NCI-H69 (cell line): ENCODE measurements at regions not wholly inside any gene's neighbourhood (a gene's known extent, or its start where the extent isn't known, plus 50 kb on each side); places are given as distances from the start of the nearest gene placed in this dataset.

Experiments used
- DNase-seq: peaks from one replicate; lab custom pipeline; 2025; lab: John Stamatoyannopoulos, UW

DNA sequence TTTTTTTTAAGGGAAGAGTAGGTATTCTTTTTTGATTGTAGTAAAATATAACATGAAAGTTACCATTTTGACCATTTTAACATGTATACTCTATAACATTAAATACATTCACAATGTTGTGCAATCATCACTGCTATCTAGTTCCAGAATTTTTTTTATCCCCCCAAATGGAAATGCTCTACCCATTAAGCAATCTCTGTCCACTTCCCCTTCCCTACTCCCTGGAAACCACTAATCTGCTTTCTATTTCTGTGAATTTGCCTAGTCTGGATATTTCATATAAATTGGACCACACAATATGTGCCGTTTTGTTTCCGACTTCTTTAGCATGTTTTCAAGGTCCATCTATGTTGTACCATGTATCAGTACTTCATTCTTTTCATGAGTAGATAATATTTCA is 429.5 kb downstream of the TLE1 start:
- no peak for DNase-seq

DNA sequence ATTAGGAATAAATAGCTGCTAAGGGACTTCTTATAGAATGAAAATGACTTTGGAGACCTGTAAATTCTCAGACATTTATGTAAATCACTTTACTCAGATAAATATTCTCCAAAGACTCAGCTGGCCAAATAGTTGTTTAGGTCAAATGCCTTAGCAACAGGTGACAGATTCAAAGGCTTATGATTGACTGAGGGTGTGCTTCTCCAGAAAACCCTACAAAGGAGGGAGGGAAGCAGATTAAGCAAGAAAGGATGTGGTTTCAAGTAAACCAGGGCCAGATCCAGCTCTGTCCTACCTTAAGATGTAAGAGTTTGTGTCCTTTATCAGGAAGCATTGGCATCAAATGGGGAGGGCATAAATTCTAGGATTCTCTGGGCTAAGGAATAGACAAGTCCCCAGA is 433.0 kb downstream of the TLE1 start:
- no peak for DNase-seq

DNA sequence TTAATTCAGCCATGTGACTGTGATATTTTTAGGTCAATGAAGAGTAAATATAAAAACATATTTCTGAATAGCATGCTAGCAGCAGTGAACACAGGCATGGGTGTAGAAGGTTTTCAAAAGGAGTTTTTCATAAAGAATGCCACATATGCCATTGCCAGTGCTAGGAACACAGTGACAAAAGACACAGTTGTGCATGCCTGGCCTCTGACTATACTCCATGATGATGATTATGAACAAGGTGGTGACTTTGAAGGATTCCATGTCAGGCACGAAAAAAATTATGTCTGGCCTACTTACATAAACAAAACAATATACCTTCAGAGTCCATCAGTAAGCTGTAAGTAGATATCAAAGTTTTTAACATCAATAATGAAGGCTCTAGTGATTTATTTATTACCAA is 438.7 kb downstream of the TLE1 start:
- DNase-seq: no peak

DNA sequence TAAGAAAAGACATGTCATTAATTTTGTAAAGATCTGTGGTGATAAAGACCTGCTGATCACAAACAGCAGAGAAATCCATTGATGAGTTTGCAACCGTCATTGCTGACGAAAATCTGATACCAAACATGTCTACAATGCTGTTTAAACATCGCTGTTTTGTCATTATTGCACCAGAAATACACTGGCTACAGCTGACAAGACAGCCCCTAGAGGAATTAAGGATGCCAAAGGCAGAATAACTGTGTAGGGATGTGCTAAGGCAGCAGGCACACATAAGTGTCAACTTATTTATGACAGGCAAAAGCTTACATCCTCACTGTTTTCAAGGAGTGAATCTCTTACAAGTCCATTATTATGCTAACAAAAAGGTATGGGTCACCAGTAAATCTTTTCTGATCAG is 439.3 kb downstream of the TLE1 start:
- DNase-seq: no peak

DNA sequence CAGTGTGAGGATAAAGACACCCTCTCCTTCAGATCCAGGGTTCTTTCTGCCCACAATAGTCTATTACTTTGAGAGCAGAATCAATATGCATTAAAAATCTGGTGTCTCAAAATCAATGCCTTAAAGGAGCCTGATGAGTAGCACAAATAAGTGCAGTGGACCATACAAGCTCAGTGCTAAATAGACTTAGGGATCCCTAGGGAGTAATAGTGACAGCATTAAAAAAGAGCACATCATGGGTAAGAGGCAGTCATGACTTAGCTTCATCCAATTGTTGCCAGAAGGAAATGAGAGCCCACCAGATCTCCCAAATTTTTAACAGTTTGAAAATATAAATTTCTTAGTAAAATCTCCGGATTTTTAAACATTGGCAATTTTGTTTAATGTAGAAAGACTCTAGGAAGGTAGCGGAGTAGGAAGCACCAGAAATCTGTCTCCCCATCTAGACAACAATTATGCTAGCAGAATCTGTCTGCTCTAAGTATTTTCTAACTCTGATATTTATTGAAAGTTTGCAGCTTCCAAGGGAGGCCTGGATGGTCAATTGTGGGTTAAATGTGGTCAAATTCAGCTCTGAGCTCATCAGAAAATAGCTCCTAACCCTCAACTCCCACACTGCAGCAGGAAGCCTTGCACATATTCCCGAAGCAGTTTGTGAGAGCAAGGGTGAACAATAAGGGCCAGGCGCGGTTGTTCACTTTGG is 443.9 kb downstream of the TLE1 start:
- DNase-seq: no peak

DNA sequence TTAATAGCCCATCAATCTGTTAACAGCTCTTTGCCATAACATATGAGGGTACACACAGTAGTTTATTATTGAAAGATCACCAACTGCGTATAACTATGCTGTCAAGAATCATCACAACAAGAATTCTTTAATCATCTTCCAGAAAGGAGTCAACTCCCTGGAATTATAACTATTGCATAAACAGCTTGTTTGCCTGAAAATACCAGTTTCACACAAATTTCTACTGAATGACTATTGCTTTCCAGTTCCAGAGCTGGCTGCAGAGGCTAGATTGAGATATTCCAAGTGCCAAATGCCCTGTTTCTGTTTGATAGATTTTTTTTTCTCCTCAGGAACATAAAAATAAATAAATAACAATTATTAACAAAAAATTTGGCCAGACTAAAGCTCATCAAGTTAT is 444.7 kb downstream of the TLE1 start:
- no peak for DNase-seq

DNA sequence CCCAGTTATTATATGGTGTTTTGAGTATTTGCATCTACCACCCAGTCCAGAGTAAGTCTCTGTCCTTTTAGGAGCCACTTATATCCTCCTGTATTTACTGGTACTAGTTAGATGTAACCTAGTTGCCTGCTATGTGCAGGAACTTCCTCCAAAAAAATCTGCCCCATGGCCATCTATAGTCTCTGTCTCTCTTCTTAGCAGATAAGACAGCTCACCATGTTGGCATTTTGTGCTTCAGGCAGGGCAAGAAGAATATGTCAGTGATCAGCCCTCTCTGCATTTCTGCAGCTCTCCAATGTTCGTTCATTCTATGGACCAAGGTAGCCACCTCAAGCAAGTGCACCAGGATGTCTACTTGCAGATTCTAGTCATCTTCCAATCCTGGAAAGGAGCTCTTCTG is 446.5 kb downstream of the TLE1 start:
- DNase-seq: no peak

DNA sequence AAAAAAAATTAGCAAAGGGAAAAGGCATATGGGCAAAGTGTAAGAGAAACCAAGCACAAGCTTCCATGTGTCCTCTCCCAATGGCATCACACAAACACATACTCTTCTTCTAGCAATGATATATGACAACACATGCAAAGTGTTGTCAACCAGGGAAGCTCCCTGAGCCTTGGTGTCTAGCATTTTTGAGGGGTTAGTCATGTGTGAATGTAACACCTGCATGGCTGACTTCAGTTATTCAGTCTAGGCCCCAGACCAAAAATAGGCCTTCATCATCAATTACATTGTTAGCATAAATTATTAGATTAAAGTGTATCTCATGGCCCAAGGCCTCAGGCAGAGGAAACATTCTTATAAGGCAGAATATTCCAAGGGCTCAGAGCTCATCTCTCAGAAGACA is 450.0 kb downstream of the TLE1 start:
- no peak for DNase-seq

DNA sequence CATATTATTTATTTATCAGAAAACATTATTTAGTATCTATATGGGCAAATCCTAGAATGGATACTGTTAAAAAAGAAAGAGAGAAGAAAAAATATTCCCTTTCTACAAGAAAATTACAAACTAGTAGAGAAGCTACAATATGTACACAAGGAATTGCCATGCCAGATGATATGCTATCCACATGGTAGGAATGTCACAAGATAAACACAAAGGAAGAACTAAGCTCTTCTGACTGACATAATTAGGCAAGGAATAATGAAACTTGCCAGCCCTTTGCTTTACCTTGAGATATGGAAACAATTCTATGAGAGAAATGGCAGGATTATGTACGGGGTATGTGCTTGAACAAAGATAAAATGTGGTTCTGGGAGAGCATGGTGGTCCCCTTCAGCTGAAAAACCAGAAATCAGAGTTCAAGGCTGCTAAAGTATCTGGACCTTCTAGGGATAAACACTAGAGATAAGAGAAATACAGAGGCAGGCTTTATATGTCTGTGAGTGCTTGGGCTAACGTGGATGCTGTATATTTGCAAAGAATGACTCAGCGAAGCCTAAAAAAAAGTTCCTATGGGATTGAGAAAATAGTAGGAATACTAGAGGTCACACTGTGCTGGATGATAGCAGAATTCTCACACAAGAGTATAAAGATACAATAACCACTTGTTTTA is 451.6 kb downstream of the TLE1 start:
- no peak for DNase-seq

DNA sequence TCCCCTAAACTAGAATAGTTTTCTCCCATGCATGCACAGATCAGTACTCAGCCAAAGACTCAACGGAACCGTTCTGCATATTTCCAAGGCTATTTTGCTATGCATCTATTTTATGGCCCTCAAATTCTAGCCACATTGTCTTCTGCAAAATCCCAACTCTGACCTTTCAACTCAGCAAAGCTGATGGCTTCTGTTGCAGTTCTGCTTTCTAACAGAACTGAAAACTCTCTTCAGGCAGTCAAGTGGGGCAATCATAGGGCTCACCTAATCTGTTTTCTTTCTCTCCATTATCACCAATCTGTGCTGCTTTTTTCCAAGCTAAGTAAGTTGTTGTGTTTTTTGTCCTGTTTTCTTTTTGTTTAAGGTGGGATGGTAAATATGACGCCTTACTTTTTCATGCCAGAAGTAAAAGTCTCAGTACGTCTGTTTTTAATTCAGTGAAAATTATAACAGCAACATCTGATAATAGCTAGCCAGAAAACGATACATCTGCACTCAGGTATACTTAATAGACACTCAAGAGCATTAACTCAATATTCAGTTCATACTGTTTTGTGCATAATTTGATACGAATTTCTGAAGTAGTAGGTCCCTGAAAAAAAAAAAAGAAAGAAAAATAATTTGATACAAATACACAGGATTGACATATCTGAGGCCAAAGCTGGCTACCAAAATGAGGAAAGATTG is 454.3 kb downstream of the TLE1 start:
- no peak for DNase-seq

DNA sequence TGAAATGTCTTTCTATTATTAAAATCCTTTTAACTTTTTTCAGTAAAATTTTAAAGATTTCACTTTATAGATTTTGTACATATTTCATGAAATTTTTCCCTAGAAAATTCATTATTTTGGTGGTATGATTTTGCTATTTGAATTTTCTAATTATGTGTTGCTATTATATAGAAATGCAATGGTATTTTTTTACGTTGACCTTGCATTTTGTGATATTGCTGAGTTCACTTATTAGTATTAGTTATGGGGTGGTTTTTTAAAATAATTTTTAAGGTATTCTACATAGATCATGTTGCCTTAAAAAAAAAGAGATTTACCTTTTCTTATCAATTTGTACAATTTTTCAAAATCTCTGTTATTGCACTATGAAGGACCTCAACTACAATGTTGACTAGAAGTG is 458.3 kb downstream of the TLE1 start:
- DNase-seq: no peak

DNA sequence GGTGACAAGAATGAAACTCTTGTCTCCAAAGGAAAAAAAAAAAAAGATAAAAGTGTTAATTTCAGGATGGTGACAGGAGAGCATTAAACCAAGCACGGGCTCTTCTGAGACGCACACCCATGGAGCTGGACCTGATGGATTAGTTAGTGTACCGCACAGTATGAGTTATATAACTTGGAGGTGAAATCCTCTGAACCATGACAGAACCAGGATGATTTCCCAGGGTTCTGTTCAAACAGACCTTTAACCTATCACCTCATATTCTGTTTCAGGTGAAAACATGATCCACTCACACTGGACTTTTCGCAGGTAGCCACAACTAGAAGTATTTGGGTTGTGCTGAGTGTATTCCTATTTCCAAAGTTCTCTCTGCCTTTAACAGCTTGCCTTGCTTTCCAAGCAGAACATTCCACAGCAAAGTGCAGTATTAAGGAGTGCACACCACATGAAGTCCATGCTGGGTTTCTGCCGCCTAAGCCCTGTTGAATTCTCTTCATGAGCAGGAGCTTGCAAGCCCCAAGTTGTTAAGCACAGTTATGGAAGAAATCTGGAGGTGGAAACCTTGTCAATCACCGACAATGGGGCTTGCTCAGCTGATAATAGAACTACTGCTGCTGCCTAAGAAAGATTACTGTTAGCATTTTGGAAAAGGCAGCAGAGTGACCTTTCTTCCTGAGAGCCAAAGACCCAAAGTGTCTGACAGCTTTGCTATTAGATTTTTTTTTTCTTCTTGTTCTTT is 461.7 kb downstream of the TLE1 start:
- no peak for DNase-seq

DNA sequence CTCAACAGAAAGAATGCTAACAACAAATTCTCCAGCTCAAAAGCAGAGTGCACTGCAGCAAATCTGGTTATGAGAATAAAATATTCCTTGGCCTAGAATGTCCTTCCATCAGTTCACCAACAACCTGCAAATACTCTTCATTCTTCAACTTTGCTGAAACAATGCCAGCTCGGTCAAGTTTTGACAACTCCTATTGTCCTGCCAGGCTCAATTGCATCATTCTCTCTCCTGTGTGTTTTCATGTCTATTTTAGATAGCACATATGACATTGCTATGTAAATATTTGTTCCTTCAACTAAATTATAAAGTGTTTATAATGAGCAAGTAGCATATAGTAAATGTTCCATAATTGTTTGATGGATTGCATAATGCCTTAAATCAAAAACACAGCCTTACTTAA is 463.8 kb downstream of the TLE1 start:
- DNase-seq: peak; percentile 35

DNA sequence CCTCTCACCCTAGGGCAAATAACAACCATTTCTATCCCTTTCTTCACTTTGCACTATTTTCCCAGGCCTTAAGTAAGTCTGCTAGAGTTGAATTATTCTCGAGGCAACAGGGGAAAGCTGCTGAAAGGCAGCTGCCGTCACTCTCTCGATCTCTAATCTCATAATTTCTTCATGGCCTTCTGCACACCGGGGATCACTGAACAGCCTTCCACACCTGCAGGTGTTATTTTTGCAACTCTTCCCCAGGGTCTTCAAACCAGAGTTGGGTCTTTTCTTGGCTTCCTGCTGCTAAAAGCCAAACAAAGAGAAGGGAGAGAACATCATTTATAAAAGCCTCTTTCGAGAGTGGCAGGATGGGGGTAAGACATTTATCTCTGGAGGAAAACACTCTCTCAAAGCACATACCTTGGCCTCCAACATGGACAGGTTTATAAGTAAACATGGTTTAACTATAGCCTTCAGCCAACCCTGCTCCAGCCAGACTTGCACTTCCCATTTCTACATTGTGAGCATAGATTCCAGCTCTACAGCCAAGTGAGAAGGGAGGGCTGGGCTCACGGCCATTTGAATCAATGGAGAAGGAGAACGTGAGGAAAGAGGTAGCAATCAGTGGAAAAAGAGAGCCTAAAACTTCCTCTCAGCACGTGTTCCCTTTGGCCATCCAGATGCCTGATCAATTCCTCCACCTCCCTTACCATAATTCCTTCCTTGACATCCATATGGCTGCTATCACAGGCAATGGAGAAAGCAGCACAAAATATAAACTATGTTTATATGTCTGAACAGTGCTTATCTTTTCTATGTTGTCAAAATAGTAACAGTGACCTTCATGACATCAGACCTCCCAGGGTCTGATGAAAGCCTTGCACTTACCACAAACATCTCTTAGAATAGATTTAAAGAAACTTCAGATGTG is 464.9 kb downstream of the TLE1 start:
- peak; percentile 32 for DNase-seq

DNA sequence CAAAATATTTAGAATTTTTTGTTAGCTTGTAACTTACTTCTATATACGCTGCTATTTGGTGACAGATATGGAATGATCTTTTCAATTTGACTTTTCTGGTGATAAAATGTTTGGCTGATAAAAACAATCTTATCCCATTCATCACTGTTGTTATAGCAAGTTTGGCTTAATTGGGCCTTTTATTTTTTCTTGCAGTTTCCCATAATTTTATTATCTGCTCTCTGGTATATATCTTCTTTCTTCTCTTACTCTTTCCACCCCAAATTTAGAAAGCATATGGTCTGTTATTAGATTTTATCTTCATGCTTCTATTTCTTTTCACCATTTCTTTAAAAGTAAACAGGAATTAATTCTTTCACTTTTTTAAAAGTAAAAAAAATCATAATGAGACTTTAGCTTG is 474.4 kb downstream of the TLE1 start:
- no peak for DNase-seq

DNA sequence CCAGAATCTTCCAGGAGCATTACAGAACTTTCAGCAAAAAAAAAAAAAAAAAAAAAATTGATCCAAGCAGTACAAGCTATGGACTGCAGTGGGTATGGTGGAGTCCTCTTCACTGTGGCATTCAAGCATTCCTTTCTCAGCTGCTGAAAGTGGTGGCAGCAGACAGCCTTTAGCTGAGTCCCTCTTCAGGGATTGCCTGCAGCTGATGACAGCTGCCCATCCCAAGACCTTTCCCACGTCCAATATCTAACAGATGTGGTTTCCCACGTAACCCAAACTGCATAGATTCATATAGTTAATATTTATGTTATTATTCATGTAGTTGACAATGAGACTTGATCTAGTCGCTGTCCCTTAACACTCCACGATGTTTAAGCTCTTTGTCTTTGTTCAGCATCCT is 475.9 kb downstream of the TLE1 start:
- DNase-seq: no peak

DNA sequence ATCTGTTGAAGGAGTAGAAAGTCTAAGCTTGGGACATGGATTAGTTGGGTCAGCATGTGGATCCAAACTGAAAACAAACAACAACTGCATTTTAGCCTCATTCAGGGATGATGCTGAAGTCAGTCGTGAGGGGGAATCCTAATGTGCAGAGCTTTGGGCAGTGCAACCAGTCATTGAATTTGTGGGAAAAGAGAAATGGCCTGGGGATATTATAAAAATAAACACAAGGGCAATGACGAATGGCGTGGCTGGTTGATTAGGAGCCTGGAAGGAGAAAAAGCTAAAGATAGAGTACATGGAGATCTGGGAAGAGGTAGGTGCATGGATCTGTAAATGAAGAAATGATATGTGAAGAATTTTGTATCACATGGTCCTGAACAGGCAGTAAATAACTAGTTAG is 477.6 kb downstream of the TLE1 start:
- no peak for DNase-seq

DNA sequence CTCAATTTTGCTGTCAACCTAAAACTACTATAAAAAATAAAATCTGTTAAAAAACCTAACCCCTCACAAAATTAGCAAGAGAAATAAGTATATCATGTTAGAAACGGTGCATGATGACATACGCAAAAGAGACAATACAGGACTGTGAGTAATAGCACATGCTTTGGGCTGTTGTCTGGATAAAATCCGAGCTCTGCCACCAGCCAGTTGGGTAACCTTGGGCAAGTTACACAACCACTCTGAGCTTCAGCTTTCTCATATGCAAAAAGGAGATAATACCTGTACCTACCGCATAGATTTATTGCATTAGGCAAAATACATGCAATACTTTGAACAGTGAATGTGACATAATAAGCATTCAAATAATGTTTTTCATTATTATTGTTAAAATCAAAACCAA is 481.7 kb downstream of the TLE1 start:
- no peak for DNase-seq

DNA sequence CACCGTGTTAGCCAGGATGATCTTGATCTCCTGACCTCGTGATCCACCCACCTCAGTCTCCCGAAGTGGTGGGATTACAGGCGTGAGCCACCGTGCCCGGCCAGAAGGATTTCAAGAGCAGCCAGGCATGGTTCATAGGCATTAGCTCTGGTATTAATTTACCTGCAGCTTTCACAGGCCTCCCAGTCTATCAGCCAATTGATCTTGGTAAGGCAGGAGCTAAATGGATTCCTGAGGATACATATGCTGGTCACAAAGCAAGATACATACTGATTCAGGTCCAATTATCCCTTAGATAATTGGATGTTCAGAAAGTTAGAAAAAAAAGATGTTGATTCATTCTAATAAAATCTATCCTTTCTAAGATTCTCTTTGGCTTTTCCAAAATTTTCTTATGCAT is 487.1 kb downstream of the TLE1 start:
- DNase-seq: no peak

DNA sequence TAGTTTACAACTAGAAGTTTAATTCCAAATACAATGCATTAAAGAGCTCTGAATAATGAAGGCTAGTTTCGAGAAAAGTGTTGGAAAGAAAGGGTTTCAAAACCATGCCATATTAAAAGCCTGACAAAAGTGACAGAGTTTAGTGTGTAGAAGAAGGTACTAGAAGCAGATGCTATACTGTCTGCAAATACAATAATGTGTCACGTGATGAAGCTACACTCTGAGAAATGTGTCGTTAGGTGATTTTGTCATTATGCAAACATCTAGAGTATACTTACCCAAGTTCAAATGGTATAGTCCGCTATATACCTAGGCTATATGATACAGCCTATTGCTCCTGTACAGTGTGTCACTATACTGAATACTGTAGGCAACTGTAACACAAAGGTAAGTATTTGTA is 494.1 kb downstream of the TLE1 start:
- peak; percentile 5 for DNase-seq
